OCI-LY3 (cell line): ENCODE measurements at regions not wholly inside any gene's neighbourhood (a gene's known extent, or its start where the extent isn't known, plus 50 kb on each side); places are given as distances from the start of the nearest gene placed in this dataset.

ENCODE experiments used
- H2AFZ ChIP-seq: fragments of 200-600, 300-600 bp; shearing (Covaris generic); 2 replicates; pipeline ENCODE4 v1.6.0; 2014; ENCODE audit warnings: antibody characterized with exemption, low read depth, low read length
- H3K27ac ChIP-seq: fragments of 200-600, 300-600 bp; sonication (generic); 2 replicates; pipeline ENCODE4 v1.5.1; 2014; ENCODE audit warnings: mild to moderate bottlenecking, low read length, moderate library complexity, mixed read lengths
- H3K27me3 ChIP-seq: fragments of 200-600, 300-600 bp; sonication (generic); 2 replicates; pipeline ENCODE4 v1.6.1; 2014; ENCODE audit warnings: low read depth, low read length, mixed read lengths
- H3K36me3 ChIP-seq: fragments of 200-600, 300-600 bp; sonication (generic); replicated peaks from 2 replicates; pipeline ENCODE3; 2014; ENCODE audit warnings: low read depth, low read length, mixed read lengths
- H3K4me1 ChIP-seq: fragments of 300-600, 200-600 bp; sonication (generic); 2 replicates; pipeline ENCODE4 v1.6.1; 2014; ENCODE audit warnings: low read length, mixed read lengths
- H3K4me2 ChIP-seq: fragments of 200-600, 300-600 bp; sonication (generic); 2 replicates; pipeline ENCODE4 v1.6.1; 2014; ENCODE audit warnings: low read length, mixed read lengths
- H3K4me3 ChIP-seq: fragments of 300-600, 200-600 bp; sonication (generic); 2 replicates; pipeline ENCODE4 v1.5.1; 2014; ENCODE audit warnings: antibody characterized with exemption, mild to moderate bottlenecking, low read length, moderate library complexity
- H3K79me2 ChIP-seq: fragments of 300-600, 200-600 bp; shearing (Covaris generic); 2 replicates; pipeline ENCODE4 v1.6.1; 2014; ENCODE audit warnings: mild to moderate bottlenecking, low read length, mixed read lengths
- H3K9ac ChIP-seq: fragments of 300-600, 200-600 bp; shearing (Covaris generic); 2 replicates; pipeline ENCODE4 v1.6.0; 2014; ENCODE audit warnings: mild to moderate bottlenecking, low read length, moderate library complexity
- H3K9me3 ChIP-seq: fragments of 200-600, 300-600 bp; shearing (Covaris generic); 2 replicates; pipeline ENCODE4 v1.6.1; 2014; ENCODE audit warnings: low read length, mixed read lengths; ENCODE audit not compliant: insufficient read depth
- H4K20me1 ChIP-seq: fragments of 200-600, 300-600 bp; sonication (generic); 2 replicates; pipeline ENCODE4 v1.6.1; 2016; ENCODE audit warnings: low read length, mixed read lengths; ENCODE audit not compliant: insufficient read depth
- EZH2phosphoT487 ChIP-seq: fragments of 200-600 bp; shearing (Covaris generic); IDR thresholded peaks from 2 replicates; pipeline ENCODE4 v1.6.1; 2018; ENCODE audit warnings: antibody characterized with exemption, mixed run types, low read depth
- TF ChIP-seq, protein P1 (sequence below): fragments of 200-600, 300-600 bp; sonication (generic); IDR thresholded peaks from 2 replicates; pipeline ENCODE4 v1.5.1; 2014; ENCODE audit warnings: antibody characterized with exemption, low read length, low read depth

DNA sequence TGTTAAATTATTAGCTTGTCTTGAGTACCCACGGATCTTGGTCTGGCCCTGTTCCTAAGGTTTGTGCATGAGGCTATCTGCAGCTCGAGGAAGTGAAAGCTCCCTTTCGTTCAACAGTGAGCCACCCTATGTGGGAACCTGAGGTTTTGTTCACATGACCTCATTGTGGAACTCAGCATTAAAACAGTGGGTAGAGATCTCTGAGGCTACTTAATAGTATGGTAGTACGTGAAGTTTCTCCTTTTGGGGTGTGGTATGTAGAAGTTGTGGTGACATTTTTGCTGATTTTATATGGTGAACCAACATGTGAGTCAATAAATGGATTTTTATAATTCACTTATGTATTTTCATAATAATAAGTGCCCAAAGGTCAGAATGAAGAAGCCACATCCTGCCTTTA is 252.7 kb upstream of the FERD3L start:
- H3K79me2 ChIP-seq, result no peaks in the 10 kb centered on the region
- no peak overlapping the region for H3K9ac ChIP-seq

GRCh38 chr7:19392246-19392645 is 247.0 kb upstream of the FERD3L start:
- Histone ChIP-seq H3K79me2 (no peaks in the 10 kb centered on the region), H3K4me1 (no peaks in the 10 kb centered on the region), H3K27me3 (no peaks in the 10 kb centered on the region), H3K4me2 (no peak overlapping the region), H3K9me3 (no peaks in the 10 kb centered on the region), H4K20me1 (no peaks in the 10 kb centered on the region), H3K9ac (no peak overlapping the region), H3K36me3 (no peaks in the 10 kb centered on the region), H3K4me3 (no peak overlapping the region), H2AFZ (no peak overlapping the region), H3K27ac (no peak overlapping the region)
- no peak for TF ChIP-seq EZH2phosphoT487
- TF ChIP-seq, protein P1, sequence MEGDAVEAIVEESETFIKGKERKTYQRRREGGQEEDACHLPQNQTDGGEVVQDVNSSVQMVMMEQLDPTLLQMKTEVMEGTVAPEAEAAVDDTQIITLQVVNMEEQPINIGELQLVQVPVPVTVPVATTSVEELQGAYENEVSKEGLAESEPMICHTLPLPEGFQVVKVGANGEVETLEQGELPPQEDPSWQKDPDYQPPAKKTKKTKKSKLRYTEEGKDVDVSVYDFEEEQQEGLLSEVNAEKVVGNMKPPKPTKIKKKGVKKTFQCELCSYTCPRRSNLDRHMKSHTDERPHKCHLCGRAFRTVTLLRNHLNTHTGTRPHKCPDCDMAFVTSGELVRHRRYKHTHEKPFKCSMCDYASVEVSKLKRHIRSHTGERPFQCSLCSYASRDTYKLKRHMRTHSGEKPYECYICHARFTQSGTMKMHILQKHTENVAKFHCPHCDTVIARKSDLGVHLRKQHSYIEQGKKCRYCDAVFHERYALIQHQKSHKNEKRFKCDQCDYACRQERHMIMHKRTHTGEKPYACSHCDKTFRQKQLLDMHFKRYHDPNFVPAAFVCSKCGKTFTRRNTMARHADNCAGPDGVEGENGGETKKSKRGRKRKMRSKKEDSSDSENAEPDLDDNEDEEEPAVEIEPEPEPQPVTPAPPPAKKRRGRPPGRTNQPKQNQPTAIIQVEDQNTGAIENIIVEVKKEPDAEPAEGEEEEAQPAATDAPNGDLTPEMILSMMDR, result no peak

More for the DNA sequence above, 252.7 kb upstream of the FERD3L start:
- Histone ChIP-seq H3K4me2 (peak overlapping the region; percentile 11), H3K4me3 (no peak overlapping the region), H2AFZ (no peak overlapping the region), H3K4me1 (no peaks in the 10 kb centered on the region), H3K36me3 (no peaks in the 10 kb centered on the region), H3K27ac (no peak overlapping the region), H3K27me3 (no peaks in the 10 kb centered on the region), H3K9me3 (no peaks in the 10 kb centered on the region), H4K20me1 (no peaks in the 10 kb centered on the region)
- TF ChIP-seq, protein P1, result no peak
- no peak for TF ChIP-seq EZH2phosphoT487

- Histone ChIP-seq H3K79me2 (no peaks in the 10 kb centered on the region), H3K4me1 (no peaks in the 10 kb centered on the region), H3K4me3 (no peak overlapping the region), H3K9me3 (no peaks in the 10 kb centered on the region), H2AFZ (no peak overlapping the region), H4K20me1 (no peaks in the 10 kb centered on the region), H3K27ac (no peak overlapping the region), H3K4me2 (no peak overlapping the region), H3K9ac (no peak overlapping the region), H3K27me3 (no peaks in the 10 kb centered on the region), H3K36me3 (no peaks in the 10 kb centered on the region)
- TF ChIP-seq, protein P1, result no peak
- no peak for TF ChIP-seq EZH2phosphoT487
These were observed 245.6 kb upstream of the FERD3L start for GRCh38 chr7:19390795-19391194.

GRCh38 chr7:19381321-19381720 is 236.1 kb upstream of the FERD3L start:
- Histone ChIP-seq H3K9me3 (no peaks in the 10 kb centered on the region), H3K4me3 (no peak overlapping the region), H3K9ac (no peak overlapping the region)

More at GRCh38 chr7:19381321-19381720, 236.1 kb upstream of the FERD3L start:
- H3K79me2 ChIP-seq, result no peaks in the 10 kb centered on the region
- H4K20me1 ChIP-seq, result no peaks in the 10 kb centered on the region
- no peak overlapping the region for H2AFZ ChIP-seq
- H3K4me1 ChIP-seq, result no peaks in the 10 kb centered on the region
- no peak for TF ChIP-seq EZH2phosphoT487
- TF ChIP-seq, protein P1, result no peak
- no peak overlapping the region for H3K4me2 ChIP-seq
- no peak overlapping the region for H3K27ac ChIP-seq
- no peaks in the 10 kb centered on the region for H3K27me3 ChIP-seq
- H3K36me3 ChIP-seq, result no peaks in the 10 kb centered on the region
